ENCODE measurements at regions not wholly inside any gene's neighbourhood (a gene's known extent, or its start where the extent isn't known, plus 50 kb on each side); places are given as distances from the start of the nearest gene placed in this dataset.

- TF ChIP-seq POLR2A (IDR thresholded peaks at IDR 0.05) (no peak), CTCF (IDR thresholded peaks at IDR 0.05) (no peak)
Measured at GRCh38 chr17:13244513-13244912, 226.7 kb upstream of the ELAC2 start.

Data from esophagus squamous epithelium (tissue), 4 donors.